Liver (tissue), 3 donors: ENCODE measurements at regions not wholly inside any gene's neighbourhood (a gene's known extent, or its start where the extent isn't known, plus 50 kb on each side); places are given as distances from the start of the nearest gene placed in this dataset.
"Not testable (repeated sequence)": the region's sequence is repeated elsewhere in the genome, so short reads cannot be mapped to it uniquely, and the experiment has no call there.

ENCODE experiments used
- CTCF ChIP-seq: fragments of 150-350 bp; IDR thresholded peaks from 2 replicates; pipeline ENCODE4 v1.5.1; 2017; ENCODE audit warnings: improper control_type of control experiment, low read depth, low read length; ENCODE audit not compliant: missing input control
- MAX ChIP-seq: IDR thresholded peaks from 2 replicates; pipeline ENCODE4 v1.6.1; 2016; ENCODE audit warnings: antibody characterized with exemption
- RAD21 ChIP-seq, 2 donors: IDR thresholded peaks; 2 replicates each; pipeline ENCODE4 v1.6.1; 2016; ENCODE audit warnings: antibody characterized with exemption in 2 of 2, mild to moderate bottlenecking in 2 of 2
- donor health status: healthy.
- donor health status: healthy.

DNA sequence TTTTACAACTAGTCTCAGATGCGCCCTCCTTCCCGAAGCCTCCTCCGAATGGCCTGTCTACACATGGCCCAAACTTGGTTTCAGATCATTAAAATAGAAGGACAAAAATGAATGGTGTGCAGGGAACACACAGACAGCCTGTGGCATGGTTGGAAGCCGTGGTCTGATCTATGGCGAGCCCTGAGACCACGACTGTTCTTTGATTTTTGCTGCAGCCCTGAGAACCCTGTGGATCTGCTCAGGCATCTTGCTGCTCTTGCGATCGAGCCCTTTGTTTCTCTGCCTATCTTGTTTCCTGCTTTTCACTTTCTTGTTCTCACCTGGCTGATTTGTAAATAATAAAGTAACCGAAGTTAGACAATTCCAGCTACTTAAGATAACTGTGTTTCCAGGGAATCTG lies 57.0 kb upstream of the NBPF15 start:
- TF ChIP-seq CTCF; RAD21 (IDR thresholded peaks at IDR 0.05); MAX: not testable (repeated sequence)
